Stimulated activated CD4-positive, alpha-beta T cell treated with anti-CD3 and anti-CD28 coated beads, Interleukin-4, amount 100 ng/mL, for 1 hour (primary cell): ENCODE measurements at regions not wholly inside any gene's neighbourhood (a gene's known extent, or its start where the extent isn't known, plus 50 kb on each side); places are given as distances from the start of the nearest gene placed in this dataset.

Experiments
- DNase-seq: peaks from one replicate; pipeline ENCODE4 v3.0.0-alpha.2; 2020

- DNase-seq = no peak
Measured at GRCh38 chr10:108749042-108749441, 1174.3 kb downstream of the XPNPEP1 start.

GRCh38 chr10:108736111-108736510 is 1187.2 kb downstream of the XPNPEP1 start:
- no peak for DNase-seq

GRCh38 chr10:108735380-108735779 is 1187.9 kb downstream of the XPNPEP1 start:
- DNase-seq = no peak

GRCh38 chr10:108721874-108722273 is 1201.4 kb downstream of the XPNPEP1 start:
- no peak for DNase-seq

GRCh38 chr10:108716352-108716751 is 1207.0 kb downstream of the XPNPEP1 start:
- no peak for DNase-seq

GRCh38 chr10:108709927-108710722 is 1213.2 kb downstream of the XPNPEP1 start:
- DNase-seq = no peak

- DNase-seq = no peak
Measured at GRCh38 chr10:108708363-108708762, 1214.9 kb downstream of the XPNPEP1 start.

GRCh38 chr10:108696792-108697477 is 1226.4 kb downstream of the XPNPEP1 start:
- DNase-seq = no peak

GRCh38 chr10:108691126-108691525 is 1232.2 kb downstream of the XPNPEP1 start:
- no peak for DNase-seq

GRCh38 chr10:108690530-108690929 is 1232.8 kb downstream of the XPNPEP1 start:
- DNase-seq = no peak

GRCh38 chr10:108689891-108690290 is 1233.4 kb downstream of the XPNPEP1 start:
- DNase-seq = no peak

- no peak for DNase-seq
Measured at GRCh38 chr10:108688314-108688713, 1235.0 kb downstream of the XPNPEP1 start.

- DNase-seq = no peak
Measured at GRCh38 chr10:108685863-108686531, 1237.3 kb downstream of the XPNPEP1 start.

GRCh38 chr10:108684431-108684830 is 1238.9 kb downstream of the XPNPEP1 start:
- DNase-seq = no peak

- DNase-seq = no peak
Measured at GRCh38 chr10:108673741-108674140, 1249.6 kb downstream of the XPNPEP1 start.

- DNase-seq = no peak
Measured at GRCh38 chr10:108663587-108663986, 1259.7 kb downstream of the XPNPEP1 start.

GRCh38 chr10:108662975-108663374 is 1260.3 kb downstream of the XPNPEP1 start:
- no peak for DNase-seq

GRCh38 chr10:108655057-108655456 is 1268.3 kb downstream of the XPNPEP1 start:
- DNase-seq = no peak

GRCh38 chr10:108653531-108653930 is 1269.8 kb downstream of the XPNPEP1 start:
- no peak for DNase-seq

GRCh38 chr10:108639010-108639409 is 1284.3 kb downstream of the XPNPEP1 start:
- DNase-seq = no peak

GRCh38 chr10:108638225-108638624 is 1285.1 kb downstream of the XPNPEP1 start:
- DNase-seq = no peak

GRCh38 chr10:108633046-108633445 is 1290.3 kb downstream of the XPNPEP1 start:
- no peak for DNase-seq

GRCh38 chr10:108632144-108632543 is 1291.2 kb downstream of the XPNPEP1 start:
- no peak for DNase-seq

- DNase-seq = no peak
Measured at GRCh38 chr10:108631332-108631731, 1292.0 kb downstream of the XPNPEP1 start.
